GM18868 (cell line): ENCODE measurements at regions not wholly inside any gene's neighbourhood (a gene's known extent, or its start where the extent isn't known, plus 50 kb on each side); places are given as distances from the start of the nearest gene placed in this dataset.
A peak's percentile ranks its signal among the peaks of the same experiment; 100 is the strongest.
"Not testable (repeated sequence)": the region's sequence is repeated elsewhere in the genome, so short reads cannot be mapped to it uniquely, and the experiment has no call there.

Source experiments
- ATAC-seq: cut with Tn5 transposase; IDR thresholded peaks from one replicate; pipeline ENCODE4 v1.9.1; 2021; ENCODE audit warnings: mild to moderate bottlenecking, moderate library complexity; ENCODE audit not compliant: unreplicated experiment

DNA sequence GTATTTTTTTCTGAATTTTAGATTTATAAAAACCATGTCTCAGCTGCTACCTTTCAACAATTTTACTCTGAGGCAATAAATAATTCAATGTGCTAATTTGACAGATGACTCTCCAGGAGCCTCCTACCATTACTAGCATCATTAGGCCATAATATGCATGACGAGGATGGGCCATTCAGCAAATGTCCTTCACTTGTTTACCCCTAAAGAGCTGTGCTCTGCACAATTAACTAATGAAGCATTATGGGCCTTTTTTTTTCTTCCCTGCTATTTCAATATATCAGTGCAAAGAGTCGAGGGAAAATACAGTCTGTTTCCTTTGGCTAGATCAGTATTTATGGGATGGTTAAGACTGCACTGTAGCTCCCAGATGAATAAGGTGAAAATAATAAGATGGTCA lies 627.2 kb downstream of the ISL1 start:
- ATAC-seq, result no peak

DNA sequence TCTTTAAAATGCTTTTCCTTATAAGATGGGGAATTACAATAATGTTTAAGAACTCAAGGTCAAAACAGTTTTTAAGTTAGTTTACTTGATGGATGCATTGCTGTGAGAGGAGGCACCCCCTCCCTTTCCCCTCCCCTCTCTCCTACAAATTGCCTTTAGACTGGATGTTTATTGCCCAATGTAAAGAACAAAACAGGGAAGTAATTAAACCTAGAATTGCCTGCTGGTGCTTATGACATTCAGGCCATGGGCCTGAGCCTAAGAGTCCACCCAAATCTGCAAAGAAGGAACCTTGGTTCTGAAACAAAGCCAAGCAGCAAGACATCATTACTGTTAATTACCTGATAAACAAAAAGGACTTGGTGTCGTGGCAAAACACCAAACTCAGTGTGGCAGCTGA lies 630.3 kb downstream of the ISL1 start:
- ATAC-seq, result no peak

DNA sequence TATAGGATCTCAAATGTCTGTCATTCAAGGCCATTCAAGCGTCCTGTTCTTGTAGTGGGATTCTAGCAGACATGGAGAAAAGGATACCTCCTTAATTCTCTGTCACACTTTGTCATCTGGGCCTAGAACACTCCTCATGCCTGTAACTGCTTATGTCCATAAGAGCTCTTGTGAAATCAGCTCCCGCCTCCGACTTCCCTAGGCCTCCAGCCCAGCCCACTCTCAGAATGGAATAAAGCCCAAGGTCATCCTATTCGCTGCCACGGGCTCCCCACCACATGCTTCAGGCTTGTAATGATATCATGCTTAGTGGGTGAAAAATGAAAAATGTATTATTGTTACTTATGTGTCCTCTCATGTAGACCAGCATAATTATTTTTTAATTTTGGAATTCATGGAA lies 632.5 kb downstream of the ISL1 start:
- ATAC-seq, result no peak

DNA sequence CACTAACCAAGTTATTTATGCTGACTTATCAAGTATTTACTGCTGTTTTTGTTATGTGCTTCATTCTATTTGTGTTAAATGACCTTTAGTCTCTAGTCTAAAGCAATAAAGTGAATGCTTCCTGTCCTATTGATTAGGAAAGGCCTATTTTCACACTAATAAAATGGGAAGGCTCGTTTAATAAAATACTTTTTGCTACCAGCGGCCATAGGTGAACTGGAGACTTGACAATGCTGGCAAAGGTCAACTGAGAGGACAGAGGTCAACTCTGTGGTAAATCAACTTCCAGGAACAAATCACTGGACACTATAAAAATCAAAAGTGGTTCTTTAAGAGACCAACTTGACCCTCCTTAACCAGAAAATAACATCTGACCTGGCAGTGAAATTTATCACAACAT lies 634.3 kb downstream of the ISL1 start:
- ATAC-seq, result no peak

DNA sequence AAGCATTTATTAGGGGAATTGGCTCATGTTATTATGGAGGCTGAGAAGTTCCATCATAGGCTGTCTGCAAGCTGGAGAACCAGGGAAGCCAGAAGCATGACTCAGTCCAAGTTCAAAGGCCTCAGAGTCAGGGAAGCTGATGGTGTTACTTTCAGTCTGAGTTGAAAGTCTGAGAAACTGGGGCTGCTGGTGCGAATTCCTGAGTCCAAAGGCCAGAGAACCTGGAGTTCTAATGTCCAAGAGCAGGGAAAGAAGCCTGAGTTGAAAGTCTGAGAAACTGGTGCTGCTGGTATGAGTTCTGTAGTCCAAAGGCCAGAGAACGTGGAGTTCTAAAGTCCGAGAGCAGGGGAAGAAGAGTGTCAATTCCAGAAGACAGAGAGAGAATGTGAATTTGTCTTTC lies 641.1 kb downstream of the ISL1 start:
- ATAC-seq, result no peak

DNA sequence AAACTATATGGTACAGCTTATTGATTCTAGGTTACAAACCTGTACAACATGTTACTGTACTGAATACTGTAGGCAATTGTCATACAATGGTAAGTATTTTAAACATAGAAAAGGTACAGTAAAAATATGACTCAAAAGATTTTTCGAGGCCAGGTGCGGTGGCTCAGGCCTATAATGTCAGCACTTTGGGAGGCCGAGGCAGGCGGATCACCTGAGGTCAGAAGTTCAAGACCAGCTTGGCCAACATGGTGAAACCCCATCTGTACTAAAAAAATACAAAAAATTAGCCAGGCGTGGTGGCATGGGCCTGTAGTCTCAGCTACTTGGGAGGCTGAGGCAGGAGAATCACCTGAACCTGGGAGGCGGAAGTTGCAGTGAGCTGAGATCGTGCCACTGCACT lies 646.6 kb downstream of the ISL1 start:
- ATAC-seq, result not testable (repeated sequence)

DNA sequence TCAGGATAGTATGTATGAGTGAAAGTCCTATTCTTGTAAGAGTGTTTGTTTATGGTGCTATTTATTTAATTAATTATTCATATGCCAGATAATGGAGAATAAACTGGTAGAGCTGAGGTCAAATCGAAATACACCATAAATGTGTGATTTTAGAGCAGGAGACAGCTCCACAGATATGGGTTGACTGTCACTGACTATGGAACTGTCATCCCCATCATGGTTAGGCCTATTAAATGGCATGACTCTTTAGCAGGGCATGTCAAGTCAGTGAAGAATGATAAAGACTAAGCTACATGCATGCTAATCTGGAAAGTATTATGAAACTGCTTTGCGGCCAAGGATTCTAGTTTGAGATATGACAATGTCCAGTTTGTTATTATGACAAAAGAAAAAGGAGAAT lies 658.6 kb downstream of the ISL1 start:
- no peak for ATAC-seq

DNA sequence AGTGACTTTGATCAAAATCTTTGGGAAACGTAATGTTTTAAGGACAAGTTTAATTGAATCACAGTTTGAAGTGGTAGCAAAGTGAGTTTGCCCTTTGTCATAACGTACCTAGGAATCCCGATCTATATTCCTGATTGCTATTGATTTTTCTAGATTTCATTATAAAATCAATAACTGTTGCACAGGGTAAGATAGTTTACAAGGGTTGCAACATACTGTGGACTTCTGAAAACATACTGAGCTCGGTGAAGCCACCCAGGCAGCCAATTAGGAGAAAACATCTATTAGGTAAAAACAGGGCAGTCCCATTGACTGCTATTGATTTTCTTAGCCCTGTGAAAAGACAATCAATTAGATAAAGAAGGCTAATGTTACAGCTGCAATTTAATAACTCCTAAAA lies 659.9 kb downstream of the ISL1 start:
- ATAC-seq, result no peak

DNA sequence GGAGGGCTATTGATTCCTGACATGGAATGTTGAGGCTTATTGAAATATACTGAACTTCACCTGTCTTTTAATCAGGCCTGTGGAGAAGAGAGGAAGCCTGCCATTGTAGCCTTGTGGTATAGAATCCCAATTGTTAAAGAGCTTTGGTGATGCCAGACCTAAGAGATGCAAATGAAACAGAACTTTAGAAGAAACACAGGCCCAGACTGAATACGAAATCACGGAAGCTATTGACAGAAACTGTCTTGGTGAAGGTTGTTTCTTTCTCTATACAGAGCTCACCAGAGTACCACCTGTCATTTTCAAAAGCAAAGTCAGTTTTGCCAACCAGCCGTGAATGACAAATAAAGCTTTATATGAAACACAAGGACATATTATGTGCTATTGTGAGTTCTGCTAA lies 660.3 kb downstream of the ISL1 start:
- no peak for ATAC-seq

DNA sequence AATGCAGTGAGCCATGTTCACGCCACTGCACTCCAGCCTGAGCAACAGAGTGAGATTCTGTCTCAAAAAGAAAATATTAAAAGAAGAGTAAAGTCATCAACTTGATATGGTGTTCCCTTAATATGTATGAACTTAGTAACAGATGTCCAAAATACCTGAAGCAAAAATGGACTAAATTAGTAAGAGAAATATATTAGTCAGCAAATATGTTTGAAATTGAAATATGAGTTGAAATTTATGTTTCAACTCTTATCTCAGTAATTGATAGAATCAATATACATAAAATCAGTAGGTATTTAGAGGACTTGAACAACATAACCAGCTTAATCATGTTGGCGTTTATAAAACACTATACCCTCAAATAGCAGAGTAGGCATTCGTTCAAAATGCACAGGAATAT lies 668.5 kb downstream of the ISL1 start:
- no peak for ATAC-seq

DNA sequence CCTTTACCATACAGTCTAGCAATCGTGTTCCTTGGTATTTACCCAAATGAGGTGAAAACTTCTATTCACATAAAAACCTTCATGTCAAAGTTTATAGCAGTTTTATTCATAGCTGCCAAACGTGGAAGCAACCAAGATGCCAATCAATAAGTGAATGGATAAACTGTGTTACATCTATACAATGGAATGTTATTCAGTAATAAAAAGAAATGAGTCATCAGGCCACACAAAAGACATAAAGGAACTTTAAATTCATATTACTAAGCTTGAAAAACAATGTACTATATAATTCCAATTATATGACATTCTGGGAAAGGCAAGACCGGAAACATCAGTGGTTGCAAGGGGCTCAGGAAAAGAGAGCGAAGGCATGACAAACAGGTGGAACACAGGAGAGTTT lies 679.9 kb downstream of the ISL1 start:
- no peak for ATAC-seq

DNA sequence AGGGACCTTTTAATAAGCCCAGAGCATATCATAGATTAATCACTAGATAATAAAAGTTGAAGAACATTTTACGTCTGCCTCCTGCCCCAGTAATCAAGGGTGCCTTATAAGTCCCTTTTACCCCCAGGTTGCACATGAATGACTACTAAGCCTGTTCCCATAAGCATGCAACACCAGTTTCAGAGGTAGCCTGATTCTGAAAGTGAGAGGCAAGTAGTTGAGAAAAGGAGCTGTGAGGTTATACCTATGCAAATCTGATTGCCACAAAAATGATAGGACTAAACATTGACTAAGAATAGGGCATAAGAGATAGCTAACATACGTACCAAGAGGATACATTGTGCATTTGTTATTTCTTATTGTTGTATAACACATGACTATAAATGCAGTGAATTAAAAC lies 681.9 kb downstream of the ISL1 start:
- ATAC-seq, result peak; percentile 56

DNA sequence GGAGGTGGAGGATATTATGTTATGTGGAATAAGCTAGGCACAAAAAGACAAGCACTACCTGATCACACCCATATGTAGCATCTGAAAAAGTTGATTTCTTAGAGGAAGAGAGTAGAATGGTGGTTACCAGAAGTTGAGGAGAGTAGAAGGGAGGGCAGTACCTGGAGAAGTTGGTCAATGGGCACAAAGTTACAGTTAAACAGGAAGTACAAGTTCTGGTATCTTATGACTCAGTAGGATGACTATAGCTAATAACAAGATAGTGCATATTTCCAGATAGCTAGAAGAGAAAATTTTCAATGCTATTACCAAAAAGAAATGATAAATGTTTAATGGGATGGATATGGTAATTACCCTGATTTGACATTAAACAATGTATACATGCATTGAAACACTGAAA lies 686.7 kb downstream of the ISL1 start:
- no peak for ATAC-seq

DNA sequence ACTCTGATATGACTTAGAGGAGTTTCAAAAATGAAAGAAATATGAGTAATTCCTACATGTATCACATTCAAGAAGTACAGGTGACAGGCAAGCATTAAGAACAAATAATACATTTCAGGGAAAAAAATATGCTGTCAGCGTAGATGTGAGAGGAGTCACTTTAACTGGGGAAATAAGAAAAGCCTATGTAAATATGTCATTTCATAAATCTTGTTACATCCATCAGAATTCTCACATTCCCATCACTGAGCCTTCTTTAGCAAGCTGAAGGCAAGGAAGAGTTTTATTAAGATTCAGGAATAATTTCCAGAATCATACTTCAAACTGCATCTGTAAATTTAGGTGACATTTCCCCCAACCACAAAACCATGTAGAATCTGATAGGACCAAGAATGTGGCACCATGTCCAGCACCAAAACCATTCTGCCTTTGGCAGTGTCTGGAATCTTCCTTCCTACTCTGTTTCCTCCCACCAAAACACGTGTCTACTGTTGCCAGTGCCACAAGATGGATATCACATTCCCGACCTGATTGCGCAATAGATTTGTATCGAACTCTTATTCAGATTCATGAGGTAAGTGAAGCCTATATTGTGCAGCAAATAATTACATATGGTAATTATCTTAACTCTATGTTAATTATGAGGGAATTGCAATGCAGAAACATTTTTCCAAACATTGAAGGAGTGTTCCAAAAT lies 690.9 kb downstream of the ISL1 start:
- ATAC-seq, result no peak

DNA sequence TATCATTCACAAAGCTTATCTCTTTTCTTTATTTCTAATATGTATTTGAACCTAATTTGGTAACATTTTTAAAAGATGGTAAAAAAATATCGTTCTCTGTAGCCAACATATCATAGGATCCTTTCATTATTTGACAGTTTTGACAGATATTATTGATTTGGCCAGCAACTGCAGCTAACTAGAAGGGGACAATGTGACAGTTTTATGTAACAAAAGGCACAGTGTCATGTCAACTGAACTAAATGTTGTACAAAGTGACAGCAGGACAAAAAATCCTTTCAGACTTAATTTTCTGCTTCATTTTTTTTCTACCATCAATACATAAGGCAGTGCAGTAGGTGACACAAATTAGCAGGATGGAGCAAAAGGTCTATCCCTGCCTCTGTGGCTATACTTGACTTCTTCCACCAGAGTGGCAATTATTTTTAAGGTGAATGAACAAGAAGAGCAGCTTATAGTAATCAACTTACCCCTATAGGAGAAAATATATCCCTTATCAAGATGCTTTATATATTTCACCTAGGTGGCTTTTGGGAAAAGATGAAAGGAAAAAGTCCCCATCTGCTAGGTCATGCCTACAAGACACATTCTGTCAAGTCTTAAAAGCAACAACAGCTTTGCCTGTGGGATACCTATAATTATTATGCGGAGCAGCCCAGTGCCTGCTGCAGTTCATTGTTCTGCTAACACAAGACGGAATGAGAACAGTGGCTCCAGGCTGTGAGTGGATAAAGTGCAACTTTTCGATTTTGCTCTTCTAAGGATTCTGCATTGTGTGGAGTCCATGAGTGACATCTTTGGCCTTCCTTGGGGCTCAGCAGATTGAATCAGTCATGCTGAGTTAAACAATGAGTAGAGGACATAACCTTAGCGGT lies 694.9 kb downstream of the ISL1 start:
- ATAC-seq, result no peak

DNA sequence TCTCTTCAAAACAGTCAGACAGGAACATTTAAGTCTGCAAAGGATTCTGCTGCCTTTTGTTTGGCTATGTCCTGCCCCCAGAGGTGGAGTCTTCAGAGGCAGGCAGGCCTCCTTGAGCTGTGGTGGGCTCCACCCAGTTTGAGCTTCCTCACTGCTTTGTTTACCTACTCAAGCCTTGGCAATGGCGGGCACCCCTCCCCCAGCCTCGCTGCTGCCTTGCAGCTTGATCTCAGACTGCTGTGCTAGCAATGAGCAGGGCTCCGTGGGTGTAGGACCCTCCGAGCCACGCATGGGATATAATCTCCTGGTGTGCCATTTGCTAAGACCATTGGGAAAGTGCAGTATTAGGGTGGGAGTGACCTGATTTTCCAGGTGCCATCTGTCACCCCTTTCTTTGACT lies 685.4 kb upstream of the ITGA1 start:
- ATAC-seq, result not testable (repeated sequence)

DNA sequence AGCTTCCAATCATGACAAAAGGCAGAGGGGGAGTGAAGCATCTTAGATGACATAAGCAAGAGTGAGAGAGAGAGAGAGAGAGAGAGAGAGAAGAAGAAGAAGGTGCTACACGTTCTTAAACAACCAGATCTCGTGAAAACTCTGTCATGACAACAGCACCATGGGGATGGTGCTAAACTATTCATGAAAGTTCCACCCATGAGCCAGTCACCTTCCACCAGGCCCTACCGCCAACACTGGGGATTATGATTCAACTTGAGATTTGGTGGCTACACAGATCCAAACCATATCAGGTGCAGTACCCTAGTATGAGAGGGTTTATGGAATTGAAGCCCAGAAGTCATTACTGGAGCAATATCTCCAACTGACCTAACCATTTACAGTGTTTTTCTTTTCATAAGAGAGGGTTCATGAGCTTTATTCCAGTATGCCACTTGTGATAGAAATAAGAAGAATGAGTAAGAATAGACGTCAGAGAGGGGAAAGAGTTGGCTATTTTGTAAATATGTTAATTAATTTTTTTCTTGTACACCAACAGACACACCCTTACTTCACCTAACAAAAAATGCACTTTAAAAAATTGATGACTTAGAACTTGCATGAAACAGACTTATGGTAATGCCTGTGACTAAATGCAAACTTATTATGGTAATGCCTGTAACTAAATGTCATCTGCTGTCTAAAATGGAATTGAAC lies 680.4 kb upstream of the ITGA1 start:
- no peak for ATAC-seq

DNA sequence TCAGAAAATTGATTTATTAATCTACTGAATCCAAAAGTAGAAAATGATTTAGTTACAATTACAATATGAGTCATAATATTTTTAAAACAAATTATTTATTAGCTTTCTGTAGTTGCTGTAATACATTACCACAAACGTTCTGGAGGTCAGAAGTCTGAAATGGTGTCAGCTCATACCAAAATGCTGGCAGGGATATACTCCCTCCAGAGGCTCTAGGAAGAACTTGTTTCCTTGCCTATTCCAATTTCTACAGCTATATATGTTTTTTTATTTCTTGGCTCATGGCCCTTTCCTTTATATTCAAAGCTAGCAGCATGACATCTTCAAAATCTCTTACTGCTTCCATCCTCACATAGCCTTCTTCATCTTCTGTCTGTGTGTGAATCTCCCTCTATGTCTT lies 667.9 kb upstream of the ITGA1 start:
- no peak for ATAC-seq

DNA sequence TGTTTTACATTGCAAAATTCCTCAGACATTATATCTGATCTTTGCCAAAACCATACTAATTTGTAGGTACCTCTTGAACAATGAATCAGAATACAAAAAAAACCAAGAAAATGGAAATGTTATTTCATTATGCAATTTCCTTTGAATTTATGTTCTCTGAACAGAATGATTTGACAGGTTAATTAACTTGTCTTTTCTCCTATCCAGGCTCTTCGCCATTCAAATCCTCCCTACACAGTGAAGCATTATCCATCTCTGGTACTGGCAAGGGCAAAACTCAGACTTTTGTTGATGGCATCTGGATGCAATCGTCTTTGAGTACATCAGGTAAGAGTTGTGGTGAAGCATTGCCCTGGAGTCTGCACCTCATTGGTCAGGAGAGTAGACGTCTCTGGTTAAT lies 655.7 kb upstream of the ITGA1 start:
- ATAC-seq, result no peak

DNA sequence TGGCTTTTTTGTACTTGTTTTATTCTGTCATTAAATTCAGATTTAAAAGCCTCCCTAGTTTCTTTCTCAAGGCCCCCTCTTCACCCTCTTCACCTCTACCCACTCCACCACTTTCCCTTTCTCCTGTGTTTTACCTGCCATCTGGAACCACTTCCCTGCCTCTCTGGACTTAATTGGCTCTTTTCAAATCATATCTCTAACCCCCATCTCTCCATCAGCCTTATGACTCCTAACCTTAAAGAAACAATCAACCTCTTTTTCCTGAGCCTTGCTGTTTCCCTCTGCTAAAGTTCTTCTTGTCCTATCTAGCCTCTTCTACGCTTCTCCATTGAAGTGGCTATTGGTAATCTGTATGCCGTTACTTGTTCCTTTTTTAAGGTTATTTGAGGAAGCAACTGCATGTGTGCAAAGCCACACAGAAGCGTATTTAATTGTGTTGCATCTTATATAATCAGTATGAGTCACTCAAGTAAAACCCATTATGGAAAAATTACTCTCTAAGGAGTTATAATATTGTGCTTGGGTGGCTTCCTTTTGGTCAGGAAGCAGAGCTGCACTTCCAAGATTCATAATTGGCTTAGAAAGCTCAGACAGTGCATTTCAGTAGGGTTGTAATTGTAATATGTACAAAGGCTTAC lies 653.6 kb upstream of the ITGA1 start:
- ATAC-seq, result no peak

DNA sequence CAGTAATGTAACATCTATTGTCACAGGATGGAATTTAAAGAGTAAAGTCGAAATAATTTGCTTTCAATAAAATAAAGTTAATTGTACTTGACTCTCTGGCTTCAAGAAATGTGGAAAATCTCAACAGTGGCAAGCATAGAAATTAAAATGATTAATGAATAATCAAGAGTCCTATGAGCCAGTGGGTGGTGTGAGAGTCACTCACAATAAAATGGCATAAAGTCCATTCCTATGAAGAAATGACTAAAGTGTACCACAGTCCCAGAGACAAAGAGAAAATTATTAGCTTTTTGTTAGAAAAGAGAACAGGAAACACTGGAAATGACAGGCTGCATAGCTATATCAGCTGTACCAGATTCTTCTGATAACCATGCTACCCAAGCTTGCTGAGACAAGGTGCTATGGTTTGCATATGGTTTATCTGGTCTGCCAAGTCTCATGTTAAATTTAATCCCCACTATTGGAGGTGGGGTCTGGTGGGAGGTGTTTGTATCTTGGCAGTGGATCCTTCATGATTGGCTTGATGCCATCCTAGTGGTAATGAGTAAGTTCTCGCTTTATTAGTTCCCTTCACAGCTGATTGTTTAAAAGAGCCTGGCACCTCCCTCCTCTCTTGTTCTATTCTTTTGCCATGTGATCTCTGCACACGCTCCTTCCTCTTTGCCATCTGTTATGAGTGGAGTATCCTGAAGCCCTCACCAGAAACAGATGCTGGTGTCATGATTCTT lies 647.7 kb upstream of the ITGA1 start:
- ATAC-seq, result no peak
